Fibroblast of villous mesenchyme (primary cell): ENCODE measurements at regions not wholly inside any gene's neighbourhood (a gene's known extent, or its start where the extent isn't known, plus 50 kb on each side); places are given as distances from the start of the nearest gene placed in this dataset.

Experiments used
- DNase-seq: peaks from one replicate; pipeline ENCODE4 v3.0.0-alpha.2; 2010; ENCODE audit warnings: low read depth
- H3K4me3 ChIP-seq: 2 replicates; pipeline ENCODE4 v1.5.1; 2011; ENCODE audit warnings: low read depth, mild to moderate bottlenecking, low read length
- TF ChIP-seq, protein P1 (sequence below): IDR thresholded peaks from 2 replicates; pipeline ENCODE4 v1.5.1; 2012; ENCODE audit warnings: low read depth, mild to moderate bottlenecking, low read length; ENCODE audit not compliant: insufficient read depth

DNA sequence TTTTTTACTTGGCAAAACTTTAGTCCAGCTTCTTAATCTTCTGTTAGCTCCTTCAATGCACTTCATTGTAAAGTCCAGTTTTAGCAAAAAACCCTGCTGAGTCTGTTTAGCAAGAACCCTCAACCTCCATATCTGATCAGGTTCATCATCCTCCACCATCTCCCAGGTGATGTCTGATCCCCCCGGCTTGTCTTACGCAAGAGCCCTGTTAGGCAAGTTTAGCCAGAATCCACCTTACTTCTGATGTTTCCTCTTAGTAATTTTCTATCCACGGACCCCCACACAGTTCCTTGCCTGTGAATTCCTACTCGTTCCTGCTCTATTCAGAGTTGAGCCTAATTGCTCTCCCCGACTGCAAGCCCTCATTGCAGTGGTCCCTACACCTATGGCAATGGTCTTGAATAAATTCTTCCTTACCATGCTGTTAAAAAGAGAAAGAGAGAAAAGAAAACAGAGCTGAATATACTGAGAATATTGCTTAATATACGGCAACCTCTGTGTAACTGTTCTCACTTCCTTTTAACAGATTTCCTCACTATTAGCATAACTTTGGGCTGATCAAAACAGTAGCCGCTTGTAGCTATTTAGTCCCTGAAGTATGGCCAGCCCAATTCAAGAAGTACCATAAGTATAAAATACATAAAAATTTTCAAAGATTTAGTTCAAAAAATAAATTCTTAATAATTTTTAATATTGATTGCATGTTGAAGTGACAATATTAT is 78.7 kb upstream of the MME start:
- no peak overlapping the region for H3K4me3 ChIP-seq

DNA sequence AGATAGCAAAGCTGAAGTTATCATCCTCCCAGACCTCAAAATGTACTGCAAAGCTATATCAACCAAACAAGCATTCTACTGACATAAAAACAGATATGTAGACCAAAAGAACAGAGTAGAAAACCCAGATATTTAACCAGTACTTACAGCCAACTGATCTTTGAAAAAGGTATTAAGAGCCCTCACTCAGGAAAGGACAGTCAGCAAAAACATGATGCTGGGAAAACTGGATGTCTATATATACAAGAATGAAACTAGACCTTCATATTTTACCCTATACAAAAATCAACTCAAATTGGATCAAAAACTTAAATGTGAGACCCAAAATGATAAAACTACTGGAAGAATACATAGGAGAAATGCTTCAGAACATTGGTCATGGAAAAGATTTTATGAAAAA is 87.5 kb upstream of the MME start:
- TF ChIP-seq, protein P1, sequence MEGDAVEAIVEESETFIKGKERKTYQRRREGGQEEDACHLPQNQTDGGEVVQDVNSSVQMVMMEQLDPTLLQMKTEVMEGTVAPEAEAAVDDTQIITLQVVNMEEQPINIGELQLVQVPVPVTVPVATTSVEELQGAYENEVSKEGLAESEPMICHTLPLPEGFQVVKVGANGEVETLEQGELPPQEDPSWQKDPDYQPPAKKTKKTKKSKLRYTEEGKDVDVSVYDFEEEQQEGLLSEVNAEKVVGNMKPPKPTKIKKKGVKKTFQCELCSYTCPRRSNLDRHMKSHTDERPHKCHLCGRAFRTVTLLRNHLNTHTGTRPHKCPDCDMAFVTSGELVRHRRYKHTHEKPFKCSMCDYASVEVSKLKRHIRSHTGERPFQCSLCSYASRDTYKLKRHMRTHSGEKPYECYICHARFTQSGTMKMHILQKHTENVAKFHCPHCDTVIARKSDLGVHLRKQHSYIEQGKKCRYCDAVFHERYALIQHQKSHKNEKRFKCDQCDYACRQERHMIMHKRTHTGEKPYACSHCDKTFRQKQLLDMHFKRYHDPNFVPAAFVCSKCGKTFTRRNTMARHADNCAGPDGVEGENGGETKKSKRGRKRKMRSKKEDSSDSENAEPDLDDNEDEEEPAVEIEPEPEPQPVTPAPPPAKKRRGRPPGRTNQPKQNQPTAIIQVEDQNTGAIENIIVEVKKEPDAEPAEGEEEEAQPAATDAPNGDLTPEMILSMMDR = no peak
- no peak overlapping the region for H3K4me3 ChIP-seq
- no peak for DNase-seq

More for the DNA sequence above, 78.7 kb upstream of the MME start:
- TF ChIP-seq, protein P1 = no peak
- DNase-seq = no peak

DNA sequence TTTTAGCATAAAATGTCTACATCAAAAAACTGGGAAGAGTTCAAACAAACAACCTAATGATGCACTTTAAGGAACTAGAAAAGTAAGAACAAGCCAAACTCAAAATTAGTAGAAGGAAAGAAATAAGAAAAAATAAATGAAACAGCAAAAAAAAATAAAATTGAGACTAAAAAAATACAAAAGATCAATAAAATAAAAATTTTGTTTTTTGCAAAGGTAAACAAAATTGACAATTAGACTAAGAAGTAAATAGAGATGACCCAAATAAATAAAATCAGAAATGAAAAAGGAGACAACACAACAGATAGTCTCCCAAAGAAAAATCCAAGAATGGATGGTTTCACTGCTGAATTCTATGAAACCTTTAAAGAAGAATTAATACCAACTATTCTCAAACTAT is 89.6 kb upstream of the MME start:
- TF ChIP-seq, protein P1 = no peak
- DNase-seq = no peak
- no peak overlapping the region for H3K4me3 ChIP-seq

DNA sequence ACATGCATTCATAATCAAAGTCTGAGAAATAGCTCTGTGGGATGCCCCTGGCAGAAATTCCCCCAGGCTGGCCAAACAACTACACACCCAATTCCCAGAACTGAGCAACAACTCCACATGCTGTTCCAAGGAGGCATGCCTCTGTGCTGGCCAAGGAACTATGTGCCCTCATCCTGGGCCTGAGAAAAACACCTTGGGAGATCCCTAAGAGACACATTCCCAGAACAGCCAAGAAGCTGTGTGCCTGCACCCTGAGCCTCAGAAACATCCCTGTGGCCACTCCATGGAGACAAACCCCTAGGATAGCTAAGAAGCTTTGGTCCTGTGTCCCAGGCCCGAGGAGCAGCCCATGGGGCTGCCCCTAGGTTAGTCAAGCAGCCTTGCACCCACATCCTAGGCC is 92.3 kb upstream of the MME start:
- no peak for DNase-seq
- no peak overlapping the region for H3K4me3 ChIP-seq
- TF ChIP-seq, protein P1 = no peak

DNA sequence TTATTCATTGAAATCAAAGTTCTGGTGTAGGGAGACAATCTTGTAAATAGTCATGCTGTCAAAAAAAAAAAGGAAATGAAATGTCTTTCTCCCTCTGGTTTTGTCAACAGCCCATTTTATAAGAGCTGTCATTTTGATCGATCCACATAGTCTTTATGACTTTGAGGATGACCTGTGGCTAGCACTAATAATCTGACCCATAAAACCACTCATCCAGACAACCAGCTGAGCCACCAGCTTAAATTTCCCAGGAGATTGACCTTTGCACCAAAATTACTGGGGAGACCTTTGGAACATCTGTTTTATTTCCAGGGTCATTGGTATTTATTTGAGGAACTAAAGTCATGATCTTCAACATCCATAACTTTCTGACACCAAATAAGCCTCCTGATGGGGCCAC is 98.5 kb upstream of the MME start:
- TF ChIP-seq, protein P1 = no peak
- no peak overlapping the region for H3K4me3 ChIP-seq
- peak; percentile 44 for DNase-seq

DNA sequence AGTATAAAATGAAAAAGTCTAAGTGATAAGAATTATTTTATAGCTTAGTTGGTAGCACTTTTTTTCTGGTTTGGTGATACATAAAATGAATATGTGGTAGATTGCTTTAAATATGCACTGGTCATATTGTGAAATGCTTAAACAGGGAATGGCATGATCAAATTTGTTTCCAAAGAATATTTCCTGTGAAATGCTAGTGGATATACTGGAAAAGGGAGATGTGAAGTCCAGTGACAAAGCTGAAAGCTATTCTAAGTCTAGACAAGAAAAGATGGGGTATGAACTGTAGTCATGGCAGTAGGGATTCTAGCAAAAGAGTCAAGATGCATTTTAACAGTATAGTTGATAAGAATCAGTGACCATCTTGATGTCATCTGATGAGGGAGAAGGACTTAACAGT is 98.9 kb upstream of the MME start:
- H3K4me3 ChIP-seq = no peak overlapping the region
- TF ChIP-seq, protein P1 = no peak
- peak; percentile 13 for DNase-seq

DNA sequence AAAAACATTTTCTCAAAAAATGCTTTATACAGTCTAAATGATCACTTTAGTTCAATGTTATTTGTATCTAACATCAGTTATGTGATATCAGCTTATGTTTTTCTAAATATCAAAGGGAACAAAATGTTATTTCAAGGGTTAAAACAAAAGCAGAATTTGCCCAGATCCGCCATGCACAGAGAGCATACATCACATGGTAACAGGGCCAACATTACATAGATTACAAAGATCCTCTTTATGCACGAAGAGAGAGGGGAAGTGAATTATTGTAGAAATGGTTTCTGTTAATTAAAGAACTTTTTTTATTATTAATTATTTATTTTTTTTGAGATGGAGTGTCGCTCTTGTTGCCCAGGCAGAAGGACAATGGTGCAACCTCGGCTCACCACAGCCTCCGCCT is 100.8 kb upstream of the MME start:
- TF ChIP-seq, protein P1 = no peak
- no peak for DNase-seq
- no peak overlapping the region for H3K4me3 ChIP-seq
